ENCODE measurements at regions not wholly inside any gene's neighbourhood (a gene's known extent, or its start where the extent isn't known, plus 50 kb on each side); places are given as distances from the start of the nearest gene placed in this dataset.

GRCh38 chr6:40340957-40341356 lies 246.2 kb downstream of the LRFN2 start:
- DNase-seq: no peak

DNA sequence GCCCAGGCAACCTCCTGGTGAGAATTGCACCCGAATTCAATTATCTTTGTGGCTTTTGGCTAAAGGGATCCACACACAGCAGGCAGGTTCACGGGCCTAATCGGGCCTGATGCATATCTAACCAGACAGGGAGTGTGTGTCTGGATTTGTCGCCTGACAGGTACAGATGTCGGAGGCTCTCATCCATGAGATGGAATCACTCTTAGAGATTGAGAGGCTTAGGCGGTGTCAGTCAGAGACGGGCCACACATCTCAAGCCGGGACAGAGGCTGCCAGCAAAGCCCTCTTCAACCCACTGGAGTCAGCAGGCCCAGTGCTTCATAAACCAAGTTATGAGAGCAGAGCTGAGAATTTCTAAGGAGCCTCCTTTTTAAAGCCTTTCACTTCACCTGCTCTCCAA lies 247.0 kb downstream of the LRFN2 start:
- no peak for DNase-seq

- DNase-seq: no peak
Observed at GRCh38 chr6:40338306-40338705, 248.9 kb downstream of the LRFN2 start.

DNA sequence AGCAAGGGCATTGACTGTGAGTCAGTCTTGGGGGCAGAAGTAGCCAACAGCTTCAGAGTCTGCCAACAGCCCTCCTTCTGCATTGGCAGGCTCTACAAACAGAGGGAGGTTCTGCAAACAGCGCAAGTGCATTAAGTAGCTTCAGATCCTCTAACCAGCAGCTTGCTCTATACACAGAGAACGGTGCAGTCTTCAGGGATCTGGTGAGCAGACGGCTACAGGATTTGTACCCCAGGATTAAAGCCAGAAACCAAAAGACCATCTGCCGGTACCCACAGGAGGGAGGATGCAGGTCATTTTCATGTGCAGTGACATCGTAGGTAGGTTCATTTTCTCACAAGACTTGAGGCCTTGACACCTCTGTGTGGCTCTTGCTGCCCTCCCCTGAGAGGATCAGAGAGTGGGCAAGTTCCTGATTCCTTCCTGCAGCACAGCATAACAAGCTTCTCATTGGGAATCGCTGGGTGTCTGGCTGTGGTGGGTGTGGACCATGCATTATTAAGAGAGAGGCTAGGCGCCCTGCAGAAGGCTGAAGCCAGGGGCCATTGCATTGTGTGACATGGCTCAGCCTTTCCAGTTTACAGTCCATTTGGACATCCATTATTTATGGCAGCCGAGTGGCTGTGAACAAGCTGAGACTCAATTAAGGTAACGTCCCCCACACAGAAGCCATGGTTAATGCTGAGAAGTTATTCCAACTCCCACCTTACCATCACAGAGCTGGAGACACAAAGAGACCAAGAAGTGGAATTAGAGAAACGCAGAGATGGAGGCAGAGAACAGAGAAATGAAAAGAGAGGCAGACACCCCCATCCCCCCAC lies 250.0 kb downstream of the LRFN2 start:
- DNase-seq: no peak

DNA sequence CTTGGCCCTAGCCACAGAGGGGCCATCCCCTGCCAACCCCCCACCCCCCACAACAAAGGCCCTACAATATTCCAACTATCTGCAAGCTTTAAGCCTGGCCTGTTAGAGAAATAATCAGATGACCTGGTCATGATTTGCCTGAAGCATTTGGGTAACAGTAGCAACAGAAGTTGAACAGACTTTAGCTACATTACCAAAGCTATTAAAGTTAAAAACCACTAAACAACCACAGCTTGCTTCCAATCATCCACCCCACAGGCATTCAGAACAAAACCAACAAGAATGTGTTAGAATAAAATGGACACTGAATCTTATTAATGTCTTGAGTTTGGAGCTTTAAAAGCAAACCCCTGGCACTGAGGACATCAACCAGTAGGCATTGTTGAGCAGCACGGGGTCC lies 250.9 kb downstream of the LRFN2 start:
- no peak for DNase-seq

DNA sequence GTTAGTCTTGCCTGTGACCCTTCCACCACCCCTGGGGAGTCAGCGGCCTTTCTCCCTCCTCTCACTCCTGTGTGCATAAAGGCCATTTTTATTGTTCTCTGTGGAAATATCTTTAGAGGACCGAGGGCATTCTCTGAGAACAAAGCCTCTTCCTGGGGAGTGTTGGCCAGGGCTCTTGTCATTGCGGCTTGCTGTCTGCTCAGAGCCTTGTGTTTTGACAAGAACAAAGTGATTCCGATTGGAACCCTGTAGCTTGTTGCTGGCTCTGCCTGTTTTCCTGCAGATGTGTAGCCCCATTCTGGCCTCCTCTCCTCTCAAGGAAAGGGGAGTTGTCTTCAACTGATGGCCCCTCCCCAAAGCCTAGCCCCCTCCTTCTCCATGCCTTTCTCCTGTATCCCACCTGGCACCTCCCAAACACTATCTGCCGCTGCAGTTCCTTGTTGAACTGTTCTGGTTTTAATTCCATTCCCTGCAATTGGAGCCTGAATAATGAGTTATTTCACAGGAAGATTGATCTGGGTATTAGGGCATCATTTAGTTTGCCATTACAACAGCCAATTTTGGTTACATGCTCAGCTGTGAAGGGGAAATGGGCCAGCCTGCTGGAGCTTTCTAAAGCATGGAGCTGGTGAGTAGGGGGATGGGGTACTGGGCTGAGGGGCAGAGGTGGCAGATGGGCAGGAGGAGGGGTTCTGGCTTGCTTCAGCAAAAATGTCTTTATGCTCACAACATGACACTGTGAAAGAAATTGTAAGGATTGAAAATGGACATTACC lies 252.5 kb downstream of the LRFN2 start:
- no peak for DNase-seq

DNA sequence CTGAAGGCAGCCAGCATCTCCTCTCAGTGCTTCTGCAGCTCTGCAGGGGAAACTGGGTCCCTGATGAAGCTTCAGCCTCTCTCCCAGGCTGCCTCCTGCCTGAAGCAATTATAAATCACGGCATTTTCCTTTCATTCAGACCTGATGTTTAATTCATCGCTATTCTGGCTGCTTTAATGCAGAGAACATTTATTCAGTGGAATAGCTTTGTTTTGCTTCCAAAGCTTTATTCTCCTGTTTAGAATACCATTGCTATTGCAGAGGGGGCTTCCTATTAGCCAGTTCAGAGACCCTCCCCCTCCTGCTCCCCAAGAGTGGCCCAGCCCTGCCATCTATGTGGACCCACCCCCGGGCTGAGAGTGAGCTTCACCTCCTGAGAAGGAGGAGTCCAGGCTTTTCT lies 255.6 kb downstream of the LRFN2 start:
- DNase-seq: no peak

DNA sequence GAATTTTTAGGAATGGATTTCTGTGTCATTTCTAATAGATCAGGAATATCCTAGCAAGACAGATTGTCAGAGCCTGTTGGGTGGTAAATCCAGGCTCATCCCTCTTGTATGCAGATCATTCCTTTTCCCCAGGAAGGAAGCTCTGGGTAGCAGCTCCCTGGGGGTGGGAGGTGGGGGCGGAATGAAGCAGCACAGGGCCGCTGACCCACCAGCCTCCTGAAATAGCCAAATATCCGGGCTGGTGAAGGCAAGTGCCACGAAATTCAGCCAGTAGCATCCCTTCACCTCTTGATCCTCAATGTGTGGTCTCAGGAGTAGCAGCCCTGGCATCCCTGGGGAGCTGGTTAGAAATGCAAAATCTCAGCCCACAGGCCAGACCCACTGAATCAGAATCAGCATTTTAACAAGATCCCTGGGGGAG lies 256.9 kb downstream of the LRFN2 start:
- no peak for DNase-seq

GRCh38 chr6:40328986-40329545 lies 258.1 kb downstream of the LRFN2 start:
- DNase-seq: no peak

DNA sequence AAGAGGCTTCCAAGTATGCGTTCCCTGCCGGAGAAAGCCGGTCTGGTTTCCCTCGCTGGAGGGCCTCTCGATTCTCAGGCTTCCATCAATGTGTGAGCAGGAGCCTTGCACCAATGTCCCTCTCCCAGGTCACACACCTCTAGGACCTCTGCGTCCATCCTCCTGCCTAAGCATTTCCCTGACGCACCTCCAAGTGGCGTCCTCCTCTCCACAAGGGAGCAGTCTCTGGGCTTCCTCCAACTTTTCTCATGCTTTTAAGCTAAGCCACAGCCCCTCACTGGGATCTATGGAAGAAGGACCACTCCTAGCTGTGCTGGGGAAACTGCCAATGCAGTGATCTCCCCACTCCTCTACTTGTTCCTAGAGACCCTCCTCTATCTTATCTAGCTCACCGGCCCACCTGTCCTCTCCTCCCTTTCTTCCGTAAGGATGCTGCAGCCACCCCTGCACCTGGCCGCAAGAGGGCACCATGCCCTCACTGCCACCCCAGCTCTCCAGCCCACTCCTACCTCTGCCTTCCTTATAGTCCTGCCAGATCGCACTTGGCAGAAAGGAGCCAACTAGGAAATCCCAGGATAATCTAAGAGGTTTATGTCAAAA lies 258.7 kb downstream of the LRFN2 start:
- DNase-seq: peak; percentile 62

- DNase-seq: no peak
Observed at GRCh38 chr6:40326714-40327421, 260.3 kb downstream of the LRFN2 start.

DNA sequence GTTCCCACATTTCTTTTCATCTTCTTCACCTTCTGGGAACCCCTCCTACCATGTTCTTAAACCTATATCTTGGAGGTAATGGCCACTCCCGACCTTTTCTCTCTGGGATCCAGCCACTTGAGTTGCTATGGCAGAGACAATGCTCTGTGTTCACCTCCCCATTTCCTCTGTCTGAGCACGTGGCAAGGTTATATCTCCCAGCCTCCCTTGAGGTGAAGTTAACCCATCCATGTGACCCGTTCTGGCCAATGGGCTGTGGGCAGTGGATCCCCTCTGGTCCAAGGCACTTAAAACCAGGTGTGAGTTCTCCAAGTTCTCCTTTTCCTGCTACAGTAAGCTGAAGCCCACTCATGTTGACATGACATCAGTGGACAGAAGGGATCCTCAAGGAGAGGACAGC lies 261.4 kb downstream of the LRFN2 start:
- no peak for DNase-seq

- no peak for DNase-seq
Observed at GRCh38 chr6:40325041-40325440, 262.1 kb downstream of the LRFN2 start.

DNA sequence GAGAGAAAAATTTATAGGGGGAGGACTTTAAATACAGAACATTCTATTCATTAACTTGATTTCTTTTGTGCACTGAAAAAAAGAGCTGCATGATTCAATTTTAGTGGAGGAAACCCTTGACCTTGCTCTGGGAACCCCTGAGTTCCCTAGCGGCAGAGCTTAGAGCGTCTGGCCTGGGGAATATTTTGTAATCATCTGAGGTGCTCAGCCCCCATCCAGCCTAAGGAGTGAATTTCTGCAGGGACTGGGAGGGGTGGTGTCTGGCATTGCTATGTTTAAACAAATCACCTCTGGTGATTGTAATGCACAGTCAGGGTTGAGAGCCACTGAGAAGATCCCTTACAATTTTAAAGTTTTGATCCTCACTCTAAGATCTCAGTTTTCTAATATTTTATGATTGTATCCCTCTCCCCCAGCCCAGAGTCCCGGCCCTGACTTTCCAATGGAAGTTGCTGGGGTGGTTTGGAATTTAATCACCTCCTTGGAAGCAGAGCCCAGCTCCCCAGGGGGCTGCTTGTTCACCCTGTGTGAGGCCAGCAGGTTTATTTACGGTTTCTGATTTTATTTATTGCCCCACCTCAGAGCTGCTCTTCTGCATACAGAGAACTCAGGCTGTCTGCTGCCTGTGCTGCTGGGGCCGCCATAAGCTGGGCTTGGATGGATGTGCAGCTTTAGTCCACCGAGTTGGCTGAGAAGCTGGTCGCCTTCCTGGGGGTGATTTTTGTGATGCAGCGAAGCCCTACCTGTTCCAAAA lies 263.1 kb downstream of the LRFN2 start:
- no peak for DNase-seq

- no peak for DNase-seq
Observed at GRCh38 chr6:40322336-40322735, 264.8 kb downstream of the LRFN2 start.

- no peak for DNase-seq
Observed at GRCh38 chr6:40321616-40322015, 265.5 kb downstream of the LRFN2 start.

DNA sequence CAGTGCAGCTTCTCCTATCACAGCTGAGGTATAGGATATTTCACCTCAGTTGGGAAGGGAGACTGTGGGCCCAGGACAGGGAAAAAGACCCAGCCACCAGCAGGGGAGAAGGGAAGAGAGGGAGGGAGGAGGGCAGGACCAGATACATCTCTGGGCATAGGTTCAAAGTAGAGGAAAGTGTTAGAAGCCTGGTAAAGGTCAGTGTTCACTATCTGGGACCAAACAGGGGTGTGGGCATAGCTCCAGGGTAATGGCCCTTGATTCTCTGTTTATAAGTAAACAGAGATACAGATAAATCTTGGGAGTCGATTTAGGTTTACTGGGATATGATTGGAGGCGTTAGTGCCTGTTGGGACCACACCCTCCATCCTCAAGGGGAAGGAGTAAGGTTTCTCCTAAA lies 266.2 kb downstream of the LRFN2 start:
- no peak for DNase-seq

DNA sequence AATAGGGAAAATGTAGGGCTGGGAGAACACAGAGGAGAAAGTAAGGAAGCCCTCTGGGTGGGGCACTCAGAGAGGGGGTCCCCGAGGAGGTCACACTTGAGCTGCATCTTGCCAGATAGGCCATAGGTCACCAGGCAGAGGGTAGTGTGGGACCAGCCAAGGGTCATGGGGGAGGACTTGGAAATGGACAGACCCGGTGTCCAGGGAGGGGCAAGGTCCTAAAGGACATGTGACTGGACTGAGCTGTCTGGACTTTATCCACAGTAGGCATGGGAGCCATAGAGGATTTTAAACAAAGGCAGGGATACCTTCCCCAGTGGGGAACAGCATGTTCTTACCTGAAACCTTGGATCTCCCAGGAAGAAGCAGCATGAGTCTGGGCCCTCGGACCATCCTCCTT lies 266.7 kb downstream of the LRFN2 start:
- DNase-seq: no peak

DNA sequence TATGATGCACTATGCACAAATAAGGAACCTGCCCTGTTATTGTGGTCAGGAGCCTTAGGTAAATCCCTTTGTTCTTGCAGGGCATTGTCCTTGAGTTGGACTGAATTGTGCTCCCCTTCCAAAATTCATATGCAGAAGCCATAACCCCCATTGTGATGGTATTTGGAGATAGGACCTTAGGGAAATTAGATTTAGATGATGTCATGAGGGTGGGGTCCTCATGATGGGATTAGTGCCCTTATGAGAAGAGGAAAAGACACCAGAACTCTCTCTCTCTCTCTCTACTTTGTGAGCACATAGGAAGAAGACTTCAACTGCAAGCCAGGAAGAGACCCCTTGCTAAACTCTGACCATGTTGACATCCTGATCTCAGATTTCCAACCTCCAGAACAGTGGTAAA lies 268.0 kb downstream of the LRFN2 start:
- no peak for DNase-seq

DNA sequence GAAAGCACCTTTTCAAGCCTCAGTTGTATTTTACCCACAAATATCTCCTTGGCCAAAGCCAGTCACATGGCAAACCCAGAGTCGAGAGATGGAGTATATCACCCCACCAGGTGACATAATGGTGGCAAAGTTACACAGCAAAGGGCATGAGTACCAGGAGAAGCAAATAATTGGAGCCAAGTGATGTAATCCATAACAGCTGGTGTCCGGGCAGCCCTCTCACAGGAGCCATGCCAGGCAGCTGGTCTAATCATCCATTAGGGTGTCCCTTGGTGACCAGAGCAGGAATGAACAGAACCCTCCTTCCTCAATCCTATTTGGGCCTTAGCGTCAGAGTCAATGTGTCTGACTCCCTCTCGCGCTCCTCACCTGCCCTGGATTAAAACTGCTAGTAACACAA lies 272.1 kb downstream of the LRFN2 start:
- no peak for DNase-seq

GRCh38 chr6:40313582-40313981 lies 273.6 kb downstream of the LRFN2 start:
- no peak for DNase-seq
